ENCODE measurements at regions not wholly inside any gene's neighbourhood (a gene's known extent, or its start where the extent isn't known, plus 50 kb on each side); places are given as distances from the start of the nearest gene placed in this dataset.

DNA sequence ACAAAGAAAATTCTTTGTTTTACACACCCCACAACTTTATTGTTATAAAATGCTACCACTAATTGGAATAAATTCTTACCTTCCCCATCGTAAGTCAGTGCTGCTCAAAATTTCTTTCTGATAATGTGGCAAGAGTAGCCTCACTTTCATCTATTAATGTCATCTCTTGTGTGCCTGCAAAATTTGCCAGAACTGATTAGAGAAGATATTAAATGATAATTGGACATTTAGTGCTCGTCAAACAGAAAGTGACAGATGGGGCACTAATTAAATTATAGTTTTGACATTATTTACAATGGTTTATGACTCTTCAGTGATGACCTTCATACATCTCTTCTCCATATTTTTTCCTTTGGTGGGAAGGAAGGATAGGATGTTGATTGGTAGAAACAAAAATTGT, 690.9 kb downstream of the NXPH1 start:
- DNase-seq (no peak), ATAC-seq (no peak)
- Histone ChIP-seq H3K27ac (no peak overlapping the region), H3K9me3 (peaks cover 0 to 5% (median 0%) of the 10 kb centered on the region in 11 donors), H3K27me3 (no peaks in the 10 kb centered on the region), H3K4me1 (no peaks in the 10 kb centered on the region), H3K4me3 (no peak overlapping the region), H3K36me3 (no peaks in the 10 kb centered on the region)
- intact Hi-C loops (cut with DNase I): no loop called here
- WGBS, 2 donors: 70% methylated on average over 2 of the region's 2 CpGs
- TF ChIP-seq, protein P1, sequence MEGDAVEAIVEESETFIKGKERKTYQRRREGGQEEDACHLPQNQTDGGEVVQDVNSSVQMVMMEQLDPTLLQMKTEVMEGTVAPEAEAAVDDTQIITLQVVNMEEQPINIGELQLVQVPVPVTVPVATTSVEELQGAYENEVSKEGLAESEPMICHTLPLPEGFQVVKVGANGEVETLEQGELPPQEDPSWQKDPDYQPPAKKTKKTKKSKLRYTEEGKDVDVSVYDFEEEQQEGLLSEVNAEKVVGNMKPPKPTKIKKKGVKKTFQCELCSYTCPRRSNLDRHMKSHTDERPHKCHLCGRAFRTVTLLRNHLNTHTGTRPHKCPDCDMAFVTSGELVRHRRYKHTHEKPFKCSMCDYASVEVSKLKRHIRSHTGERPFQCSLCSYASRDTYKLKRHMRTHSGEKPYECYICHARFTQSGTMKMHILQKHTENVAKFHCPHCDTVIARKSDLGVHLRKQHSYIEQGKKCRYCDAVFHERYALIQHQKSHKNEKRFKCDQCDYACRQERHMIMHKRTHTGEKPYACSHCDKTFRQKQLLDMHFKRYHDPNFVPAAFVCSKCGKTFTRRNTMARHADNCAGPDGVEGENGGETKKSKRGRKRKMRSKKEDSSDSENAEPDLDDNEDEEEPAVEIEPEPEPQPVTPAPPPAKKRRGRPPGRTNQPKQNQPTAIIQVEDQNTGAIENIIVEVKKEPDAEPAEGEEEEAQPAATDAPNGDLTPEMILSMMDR (IDR thresholded peaks at IDR 0.05): no peak

DNA sequence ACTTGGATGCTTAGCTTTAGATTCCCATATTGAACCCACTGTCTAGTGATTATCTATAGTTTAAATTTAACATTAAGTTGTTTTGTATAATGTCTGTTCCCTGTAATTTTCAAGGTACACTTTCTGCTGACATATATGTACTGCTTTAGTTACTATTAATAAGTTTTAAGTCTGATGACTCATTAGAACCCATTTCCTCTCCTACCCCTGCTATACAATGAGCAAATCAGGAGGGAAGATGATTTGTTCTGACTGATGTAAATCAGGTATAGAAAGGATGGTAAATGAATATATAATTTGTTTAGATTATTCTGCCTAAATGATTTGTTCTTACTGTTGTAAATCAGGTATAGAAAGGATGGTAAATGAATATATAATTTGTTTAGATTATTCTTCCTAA, 691.8 kb downstream of the NXPH1 start:
- intact Hi-C loops (cut with DNase I): no loop called here
- H3K9me3 ChIP-seq: peaks cover 0 to 5% (median 0%) of the 10 kb centered on the region in 11 donors
- no peaks in the 10 kb centered on the region for H3K27me3 ChIP-seq
- no peaks in the 10 kb centered on the region for H3K4me1 ChIP-seq
- ATAC-seq: no peak
- DNase-seq: no peak
- no peaks in the 10 kb centered on the region for H3K36me3 ChIP-seq
- no peak overlapping the region for H3K27ac ChIP-seq
- TF ChIP-seq, protein P1 (IDR thresholded peaks at IDR 0.05): no peak
- no peak overlapping the region for H3K4me3 ChIP-seq

DNA sequence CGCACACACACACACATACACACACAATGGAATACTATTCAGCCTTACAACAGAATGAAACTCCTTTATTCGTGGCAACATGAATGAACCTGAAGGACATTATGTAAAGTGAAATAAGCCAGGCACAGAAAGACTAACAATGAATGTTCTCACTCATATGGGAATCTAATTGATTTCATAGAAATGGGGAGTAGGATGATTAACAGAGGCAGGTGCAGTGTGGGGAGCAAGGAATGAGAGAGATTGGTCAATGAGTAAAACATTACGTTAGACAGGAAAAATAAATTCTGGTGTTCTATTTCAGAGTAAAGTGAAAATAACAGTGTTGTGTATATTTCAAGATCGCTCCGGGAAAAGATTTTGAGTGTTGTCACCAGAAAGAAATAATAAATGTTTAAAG, 694.5 kb downstream of the NXPH1 start:
- no peaks in the 10 kb centered on the region for H3K36me3 ChIP-seq
- no peaks in the 10 kb centered on the region for H3K4me1 ChIP-seq
- TF ChIP-seq, protein P1 (IDR thresholded peaks at IDR 0.05): no peak
- H3K27ac ChIP-seq: no peak overlapping the region
- ATAC-seq: no peak
- no peak for DNase-seq
- no peak overlapping the region for H3K4me3 ChIP-seq
- WGBS, 2 donors: 82 to 91% methylated on average over 5 of the region's 5 CpGs
- peaks cover 0 to 9% (median 0%) of the 10 kb centered on the region in 11 donors for H3K9me3 ChIP-seq
- no peaks in the 10 kb centered on the region for H3K27me3 ChIP-seq
- intact Hi-C loops (cut with DNase I): no loop called here

DNA sequence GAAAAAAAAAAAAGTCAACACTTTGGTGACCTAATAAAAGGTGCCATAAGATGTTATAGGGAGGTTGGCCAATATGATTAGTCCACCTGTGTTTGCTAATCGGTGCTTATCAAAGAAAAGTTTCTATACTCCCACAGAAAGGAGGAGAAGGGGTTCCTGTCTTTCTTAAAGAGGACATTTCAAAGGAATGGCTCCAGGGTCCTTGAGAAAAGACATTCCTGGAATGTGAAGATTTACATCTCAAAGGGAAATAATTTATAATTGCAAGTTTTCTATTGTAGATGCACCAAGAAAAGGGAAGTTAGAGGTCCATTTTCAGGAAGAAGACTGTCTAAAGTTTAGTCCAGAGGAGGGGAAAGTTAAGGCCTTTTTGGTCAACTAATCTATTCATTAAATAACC, 715.3 kb downstream of the NXPH1 start:
- DNase-seq (no peak), ATAC-seq (no peak)
- TF ChIP-seq, protein P1 (IDR thresholded peaks at IDR 0.05): no peak
- Histone ChIP-seq H3K27me3 (no peaks in the 10 kb centered on the region), H3K9me3 (peaks cover 0 to 12% (median 0%) of the 10 kb centered on the region in 11 donors), H3K36me3 (no peaks in the 10 kb centered on the region), H3K27ac (no peak overlapping the region), H3K4me3 (no peak overlapping the region), H3K4me1 (no peaks in the 10 kb centered on the region)
- 56 to 65% methylated on average over 1 of the region's 1 CpG for WGBS, 2 donors
- intact Hi-C loops (cut with DNase I): no loop called here

Measured in heart right ventricle (tissue), 16 donors.